Activated naive CD4-positive, alpha-beta T cell treated with anti-CD3 and anti-CD28 coated beads, Interleukin-2, amount 50 U/mL, for 24 hours (primary cell): ENCODE measurements at regions not wholly inside any gene's neighbourhood (a gene's known extent, or its start where the extent isn't known, plus 50 kb on each side); places are given as distances from the start of the nearest gene placed in this dataset.
"Not testable (repeated sequence)": the region's sequence is repeated elsewhere in the genome, so short reads cannot be mapped to it uniquely, and the experiment has no call there.

Source experiments
- H3K27ac Mint-ChIP-seq: one replicate; pipeline ENCODE4 v1.8.0; 2021; ENCODE audit warnings: mild to moderate bottlenecking, mixed read lengths
- H3K27me3 Mint-ChIP-seq: one replicate; pipeline ENCODE4 v1.8.0; 2021; ENCODE audit warnings: mixed read lengths
- H3K36me3 Mint-ChIP-seq: one replicate; pipeline ENCODE4 v1.8.0; 2021; ENCODE audit warnings: mixed read lengths
- H3K4me1 Mint-ChIP-seq: one replicate; pipeline ENCODE4 v1.8.0; 2021; ENCODE audit warnings: mixed read lengths
- H3K4me3 Mint-ChIP-seq: one replicate; pipeline ENCODE4 v1.8.0; 2021; ENCODE audit warnings: mild to moderate bottlenecking, mixed read lengths
- H3K9me3 Mint-ChIP-seq: one replicate; pipeline ENCODE4 v1.8.0; 2021; ENCODE audit warnings: mixed read lengths

DNA sequence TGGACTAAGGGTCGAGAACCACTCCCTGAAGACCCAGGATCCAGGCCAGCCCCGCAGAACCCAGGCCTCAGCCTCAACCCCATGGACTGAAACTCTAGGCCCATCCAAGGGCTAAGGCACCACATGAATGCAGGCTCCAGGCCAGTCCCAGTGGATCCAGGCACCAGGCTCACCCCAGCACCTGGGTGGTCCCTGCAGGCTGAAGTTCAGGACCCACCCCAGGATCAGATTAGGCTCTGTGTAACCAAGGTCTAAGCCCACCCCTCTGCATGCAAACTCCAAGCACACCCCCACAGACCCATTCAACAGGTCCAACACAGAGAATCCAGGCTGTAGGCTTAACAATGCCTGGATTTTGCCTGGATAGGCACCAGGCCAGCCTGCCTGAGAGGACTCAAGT is 1876.2 kb downstream of the PCDH9 start:
- H3K27ac Mint-ChIP-seq, result no peak overlapping the region

DNA sequence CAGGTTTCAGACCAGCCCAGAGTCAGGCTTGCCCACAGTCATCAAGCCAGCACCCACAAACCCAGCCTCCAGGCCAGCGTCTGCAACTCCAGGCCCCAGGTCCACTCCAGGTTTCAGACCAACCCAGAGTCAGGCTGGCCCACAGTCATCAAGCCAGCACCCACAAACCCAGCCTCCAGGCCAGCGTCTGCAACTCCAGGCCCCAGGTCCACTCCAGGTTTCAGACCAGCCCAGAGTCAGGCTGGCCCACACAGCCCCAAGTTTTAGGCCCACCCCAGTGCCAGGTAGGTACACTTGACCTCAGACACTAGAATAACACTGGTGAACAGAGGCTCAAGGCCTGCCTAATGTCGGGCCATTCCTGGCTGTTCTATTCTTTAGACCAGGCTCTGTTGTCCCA is 1877.0 kb downstream of the PCDH9 start:
- H3K4me3 Mint-ChIP-seq, H3K27ac Mint-ChIP-seq, H3K9me3 Mint-ChIP-seq, H3K27me3 Mint-ChIP-seq, H3K36me3 Mint-ChIP-seq, H3K4me1 Mint-ChIP-seq: not testable (repeated sequence)

More for the DNA sequence above, 1876.2 kb downstream of the PCDH9 start:
- peaks cover 14% of the 10 kb centered on the region for H3K9me3 Mint-ChIP-seq
- H3K27me3 Mint-ChIP-seq, result no peaks in the 10 kb centered on the region
- H3K4me3 Mint-ChIP-seq, result no peak overlapping the region
- H3K36me3 Mint-ChIP-seq, result no peaks in the 10 kb centered on the region
- H3K4me1 Mint-ChIP-seq, result no peaks in the 10 kb centered on the region

DNA sequence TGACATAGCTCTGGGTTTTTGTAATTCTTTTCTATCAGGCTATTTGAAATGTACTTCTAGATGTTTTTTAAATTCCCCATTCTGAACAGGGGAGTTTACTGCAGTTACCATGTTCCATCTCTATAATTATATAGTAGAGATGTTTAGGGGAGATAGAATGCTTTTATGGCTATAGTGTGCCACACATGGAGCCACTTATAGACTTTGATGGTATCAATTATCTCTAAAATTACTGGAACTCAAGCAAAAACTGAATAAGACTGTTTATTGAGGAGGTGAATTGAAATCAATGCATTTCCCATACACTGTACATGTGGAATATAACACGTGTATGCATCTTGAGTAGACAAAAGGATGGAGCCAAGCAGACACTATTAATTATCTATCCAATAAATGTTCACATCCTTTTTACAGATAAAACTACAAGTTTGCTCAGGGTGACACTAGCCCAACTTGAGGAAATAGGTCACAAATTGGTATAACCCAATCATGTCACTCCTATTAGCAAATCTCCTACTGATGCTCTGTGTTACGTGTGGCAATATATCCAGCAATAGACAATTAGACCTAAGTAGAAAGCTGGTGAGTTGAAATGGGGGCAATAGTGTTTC is 1882.6 kb downstream of the PCDH9 start:
- no peak overlapping the region for H3K4me3 Mint-ChIP-seq
- H3K4me1 Mint-ChIP-seq, result no peaks in the 10 kb centered on the region
- peaks cover 14% of the 10 kb centered on the region for H3K9me3 Mint-ChIP-seq
- H3K27me3 Mint-ChIP-seq, result no peaks in the 10 kb centered on the region
- H3K27ac Mint-ChIP-seq, result no peak overlapping the region
- H3K36me3 Mint-ChIP-seq, result no peaks in the 10 kb centered on the region

DNA sequence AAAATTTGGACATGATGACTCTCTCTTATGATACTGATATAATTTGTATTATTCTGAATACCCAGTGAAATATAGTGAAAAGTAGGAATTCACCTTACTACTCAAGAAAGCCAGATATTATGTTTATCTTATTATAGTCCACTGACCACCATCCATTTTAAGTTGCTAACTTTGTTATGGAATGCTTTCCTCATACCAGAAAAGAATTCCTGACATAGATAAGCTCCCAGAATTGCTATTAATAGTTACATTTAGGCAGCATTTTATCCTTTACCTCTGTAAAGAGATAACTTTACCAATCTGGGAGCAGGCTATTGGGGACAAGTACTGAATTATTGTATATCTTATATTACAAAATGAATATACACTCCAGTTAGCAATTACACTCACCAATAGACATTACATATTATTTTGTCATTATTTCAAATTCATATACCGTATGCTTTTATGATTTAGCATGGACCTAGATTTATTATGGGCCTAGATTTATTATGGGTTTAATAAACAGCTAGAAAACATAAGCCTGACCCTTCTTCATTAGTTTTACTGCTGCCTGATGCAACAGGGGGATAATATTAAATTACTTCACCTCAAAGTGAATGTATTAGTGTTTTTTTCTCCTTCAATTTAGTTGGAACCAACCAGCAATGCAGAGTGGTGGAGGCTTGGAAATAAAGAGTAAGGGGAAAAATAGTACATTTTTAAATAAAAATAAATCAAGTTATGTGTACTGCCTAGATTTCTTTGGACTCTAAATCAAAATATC is 1886.1 kb downstream of the PCDH9 start:
- Mint-ChIP-seq H3K27ac (no peak overlapping the region), H3K4me3 (no peak overlapping the region), H3K9me3 (peaks cover 19% of the 10 kb centered on the region), H3K4me1 (no peaks in the 10 kb centered on the region), H3K27me3 (no peaks in the 10 kb centered on the region), H3K36me3 (no peaks in the 10 kb centered on the region)

DNA sequence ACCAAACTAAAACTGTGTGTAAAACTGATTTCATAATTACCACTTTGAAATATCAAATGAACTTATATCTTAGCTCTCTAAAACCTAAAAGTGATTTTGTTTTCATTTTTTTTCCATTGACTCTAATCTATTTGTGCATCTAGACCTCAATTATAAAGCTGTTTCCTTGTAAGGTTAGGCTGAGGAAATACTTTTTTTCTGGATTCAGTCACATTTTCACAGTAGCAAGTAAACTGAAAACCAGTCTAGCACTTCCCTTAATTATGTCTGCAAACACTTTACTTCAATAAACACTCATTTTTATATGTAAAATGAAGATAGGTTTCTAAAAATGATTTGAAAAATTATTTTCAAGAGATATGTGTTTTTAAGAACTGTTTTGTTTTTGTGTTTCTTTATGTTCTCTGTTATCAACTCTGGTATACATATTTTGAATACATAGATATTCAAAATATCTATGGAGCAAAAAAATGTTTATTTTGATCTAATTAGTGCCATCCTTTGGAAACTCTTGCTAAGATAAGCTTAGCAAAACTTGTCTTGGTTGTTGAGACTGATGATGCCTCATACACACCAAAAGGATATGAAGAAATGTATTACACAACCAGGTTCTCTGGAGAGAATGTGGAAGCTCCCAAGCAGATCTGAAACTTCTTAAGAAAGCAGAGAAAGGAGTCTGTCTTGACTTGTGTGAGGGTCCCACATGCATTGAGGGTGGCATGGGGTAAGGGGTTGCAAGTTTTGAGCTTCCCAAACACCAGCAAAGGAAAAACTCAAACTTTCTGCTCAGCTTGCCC is 1887.4 kb downstream of the PCDH9 start:
- Mint-ChIP-seq H3K36me3 (no peaks in the 10 kb centered on the region), H3K4me1 (no peaks in the 10 kb centered on the region), H3K27me3 (no peaks in the 10 kb centered on the region), H3K4me3 (no peak overlapping the region), H3K9me3 (peaks cover 19% of the 10 kb centered on the region), H3K27ac (peak overlapping the region; percentile 48)

DNA sequence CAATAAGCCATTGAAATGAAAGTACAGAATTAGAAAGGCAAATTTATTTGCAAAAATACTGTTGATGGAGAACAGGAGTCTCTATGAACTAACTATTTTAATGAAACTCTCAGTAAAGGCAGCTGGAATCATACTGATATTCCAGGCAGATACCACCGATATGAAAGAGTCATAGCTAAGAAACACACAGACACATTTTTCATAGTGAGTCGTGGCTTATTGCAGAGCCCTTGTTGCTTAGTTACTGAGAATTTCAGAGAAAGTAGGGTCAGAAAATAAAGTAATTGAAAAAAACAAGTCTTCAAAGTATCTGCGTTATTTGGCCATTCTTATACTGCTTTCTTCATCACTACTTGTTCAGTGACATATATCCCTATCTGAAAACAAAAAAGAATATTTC is 1890.9 kb downstream of the PCDH9 start:
- Mint-ChIP-seq H3K36me3 (no peaks in the 10 kb centered on the region), H3K4me1 (no peaks in the 10 kb centered on the region), H3K27me3 (no peaks in the 10 kb centered on the region), H3K9me3 (peaks cover 11% of the 10 kb centered on the region), H3K4me3 (no peak overlapping the region), H3K27ac (no peak overlapping the region)

DNA sequence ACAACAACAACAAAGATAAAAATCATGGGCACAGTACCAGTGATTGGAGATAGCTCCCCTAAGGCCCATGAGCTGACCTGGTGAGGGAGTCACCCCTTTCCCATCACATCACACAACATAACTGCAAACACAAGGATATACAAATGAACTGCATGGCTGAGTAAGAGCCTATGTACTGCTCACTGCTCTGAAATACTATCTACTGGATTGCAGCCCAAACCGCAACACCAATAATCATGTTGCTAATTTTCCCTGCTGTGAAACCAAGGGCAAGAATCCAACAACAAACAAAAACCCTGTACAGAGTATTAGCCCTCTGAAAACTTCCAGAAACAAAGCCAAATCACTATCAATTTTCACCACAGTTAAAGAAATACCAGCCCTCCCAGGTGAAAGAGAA is 1893.2 kb downstream of the PCDH9 start:
- H3K36me3 Mint-ChIP-seq, result no peaks in the 10 kb centered on the region
- H3K9me3 Mint-ChIP-seq, result peaks cover 12% of the 10 kb centered on the region
- H3K27ac Mint-ChIP-seq, result no peak overlapping the region
- H3K4me1 Mint-ChIP-seq, result no peaks in the 10 kb centered on the region
- no peaks in the 10 kb centered on the region for H3K27me3 Mint-ChIP-seq
- H3K4me3 Mint-ChIP-seq, result no peak overlapping the region

DNA sequence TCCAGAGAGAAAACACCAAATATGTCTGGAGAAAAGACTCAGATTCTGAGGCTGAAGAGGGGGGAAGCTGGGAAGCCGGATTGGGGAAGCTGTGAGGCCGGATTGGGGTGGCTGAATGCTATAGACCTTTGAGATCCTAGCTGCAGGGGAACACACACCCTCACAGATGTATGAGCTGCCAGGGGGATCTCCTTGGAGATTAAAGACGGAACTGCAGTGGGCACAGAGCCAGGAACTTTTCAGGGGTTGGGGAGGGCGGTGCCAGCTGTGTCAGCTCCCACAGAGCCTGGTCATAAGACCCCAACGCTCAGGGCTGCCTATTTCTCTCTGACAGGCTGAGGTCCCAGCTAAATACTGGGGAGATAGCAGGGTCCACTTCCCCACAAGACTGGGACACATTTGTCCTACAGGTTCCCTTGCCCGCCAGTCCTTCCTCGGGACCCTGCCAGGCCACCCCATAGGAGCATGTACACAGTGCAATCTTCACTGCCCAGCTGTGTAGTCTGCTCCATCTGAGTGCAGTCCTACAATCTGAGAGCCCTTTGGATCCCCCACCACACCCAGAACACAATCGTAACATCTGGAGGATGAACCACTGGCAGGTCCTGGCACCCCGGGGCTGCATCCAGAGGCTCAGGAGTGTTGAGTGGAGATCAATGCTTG is 1893.9 kb downstream of the PCDH9 start:
- H3K9me3 Mint-ChIP-seq, result peaks cover 12% of the 10 kb centered on the region
- H3K4me1 Mint-ChIP-seq, result no peaks in the 10 kb centered on the region
- no peaks in the 10 kb centered on the region for H3K36me3 Mint-ChIP-seq
- no peak overlapping the region for H3K27ac Mint-ChIP-seq
- no peaks in the 10 kb centered on the region for H3K27me3 Mint-ChIP-seq
- H3K4me3 Mint-ChIP-seq, result no peak overlapping the region

DNA sequence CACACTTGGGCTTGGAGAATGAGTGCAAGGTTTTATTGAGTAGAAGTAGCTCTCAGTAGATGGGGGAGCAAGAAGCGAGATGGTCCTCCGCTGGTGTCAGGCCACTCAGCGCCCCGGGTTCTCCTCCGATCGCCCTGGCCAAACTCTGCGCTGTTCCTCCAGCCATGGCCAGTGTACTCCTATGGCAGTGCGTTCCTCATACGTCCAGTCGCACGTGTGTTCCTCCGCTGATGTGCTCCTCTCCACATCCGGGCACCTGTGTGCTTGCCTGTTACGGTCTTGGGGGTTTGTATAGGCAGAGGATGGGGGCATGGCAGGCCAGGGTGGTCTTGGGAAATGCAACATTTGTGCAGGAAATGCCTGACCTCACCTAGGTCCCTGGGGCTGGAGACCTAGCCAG is 1899.4 kb downstream of the PCDH9 start:
- Mint-ChIP-seq H3K9me3 (peaks cover 7% of the 10 kb centered on the region), H3K4me1 (no peaks in the 10 kb centered on the region), H3K4me3 (no peak overlapping the region), H3K27me3 (no peaks in the 10 kb centered on the region), H3K36me3 (no peaks in the 10 kb centered on the region), H3K27ac (no peak overlapping the region)

DNA sequence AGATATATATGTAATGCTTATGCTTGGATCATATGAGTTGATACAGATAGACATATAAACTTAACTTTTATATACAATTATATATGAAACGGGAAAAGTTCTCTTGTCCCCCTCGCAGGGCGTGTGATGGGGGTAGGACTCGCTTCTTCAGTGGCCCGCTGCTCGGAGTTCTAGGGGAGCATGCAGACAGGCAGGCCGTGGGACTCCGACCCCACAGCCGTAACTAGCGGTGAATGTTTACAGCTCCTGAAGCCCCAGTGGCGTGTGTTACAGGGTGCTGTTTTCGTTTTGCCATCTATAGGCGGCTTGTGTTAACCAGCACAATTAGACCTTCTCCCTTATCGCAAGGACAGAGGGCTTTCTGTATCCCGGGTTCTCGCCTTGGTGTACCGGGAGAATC is 1899.8 kb downstream of the PCDH9 start:
- Mint-ChIP-seq H3K27ac (no peak overlapping the region), H3K4me3 (no peak overlapping the region), H3K4me1 (no peaks in the 10 kb centered on the region), H3K36me3 (no peaks in the 10 kb centered on the region), H3K27me3 (no peaks in the 10 kb centered on the region), H3K9me3 (peaks cover 7% of the 10 kb centered on the region)

DNA sequence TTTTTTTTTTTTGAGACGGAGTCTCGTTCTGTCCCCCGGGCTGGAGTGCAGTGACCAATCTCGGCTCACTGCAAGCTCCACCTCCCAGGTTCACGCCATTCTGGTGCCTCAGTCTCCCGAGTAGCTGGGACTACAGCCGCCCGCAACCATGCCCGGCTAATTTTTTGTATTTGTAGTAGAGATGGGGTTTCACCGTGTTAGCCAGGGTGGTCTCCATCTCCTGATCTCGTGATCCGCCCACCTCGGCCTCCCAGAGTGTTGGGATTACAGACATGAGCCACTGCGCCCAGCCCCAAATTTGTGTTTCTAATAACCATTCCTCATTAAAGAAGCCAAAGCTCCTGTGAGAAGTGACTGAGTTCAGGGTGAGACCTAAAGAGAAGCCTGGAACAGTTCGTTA is 1906.9 kb downstream of the PCDH9 start:
- not testable (repeated sequence) for H3K9me3 Mint-ChIP-seq, H3K4me1 Mint-ChIP-seq, H3K4me3 Mint-ChIP-seq, H3K36me3 Mint-ChIP-seq, H3K27ac Mint-ChIP-seq, H3K27me3 Mint-ChIP-seq

DNA sequence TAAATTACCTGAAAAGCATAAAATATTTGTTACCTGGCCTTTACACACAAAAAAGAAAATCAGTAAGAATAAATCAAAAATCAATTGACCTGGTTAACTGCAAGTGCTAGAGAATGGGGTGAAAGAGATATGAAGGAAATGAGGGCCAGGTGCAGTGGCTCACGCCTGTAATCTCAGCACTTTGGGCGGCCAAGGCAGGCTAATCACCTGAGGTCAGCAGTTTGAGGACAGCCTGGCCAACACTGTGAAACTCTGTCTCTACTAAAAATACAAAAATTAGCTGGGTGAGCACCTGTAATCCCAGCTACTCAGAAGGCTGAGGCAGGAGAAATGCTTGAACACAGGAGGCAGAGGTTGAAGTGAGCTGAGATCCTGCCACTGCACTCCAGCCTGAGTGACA is 1908.7 kb downstream of the PCDH9 start:
- not testable (repeated sequence) for H3K27ac Mint-ChIP-seq, H3K9me3 Mint-ChIP-seq, H3K4me1 Mint-ChIP-seq, H3K36me3 Mint-ChIP-seq, H3K4me3 Mint-ChIP-seq, H3K27me3 Mint-ChIP-seq

DNA sequence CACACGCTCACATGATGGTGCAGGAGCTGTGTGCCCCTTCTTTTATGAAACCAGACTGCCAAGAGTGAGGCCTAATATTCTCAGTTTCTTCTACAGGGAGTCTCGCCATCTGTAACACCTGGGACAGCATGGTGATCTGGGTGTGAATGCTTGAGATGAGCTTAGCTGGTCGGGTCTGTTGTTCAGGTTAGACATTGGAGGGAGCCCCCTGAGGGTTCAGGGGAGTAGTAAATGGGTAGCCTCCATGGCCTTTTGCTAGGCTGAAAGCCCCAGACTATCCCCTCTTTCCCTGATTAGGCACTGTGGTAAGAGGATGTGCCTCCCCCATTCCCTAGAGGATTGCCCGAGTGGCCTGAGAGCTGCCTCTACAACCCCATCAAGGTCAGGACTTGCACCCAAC is 1916.1 kb downstream of the PCDH9 start:
- Mint-ChIP-seq H3K27me3 (no peaks in the 10 kb centered on the region), H3K4me1 (no peaks in the 10 kb centered on the region), H3K36me3 (no peaks in the 10 kb centered on the region), H3K9me3 (peaks cover 10% of the 10 kb centered on the region), H3K27ac (no peak overlapping the region), H3K4me3 (no peak overlapping the region)

DNA sequence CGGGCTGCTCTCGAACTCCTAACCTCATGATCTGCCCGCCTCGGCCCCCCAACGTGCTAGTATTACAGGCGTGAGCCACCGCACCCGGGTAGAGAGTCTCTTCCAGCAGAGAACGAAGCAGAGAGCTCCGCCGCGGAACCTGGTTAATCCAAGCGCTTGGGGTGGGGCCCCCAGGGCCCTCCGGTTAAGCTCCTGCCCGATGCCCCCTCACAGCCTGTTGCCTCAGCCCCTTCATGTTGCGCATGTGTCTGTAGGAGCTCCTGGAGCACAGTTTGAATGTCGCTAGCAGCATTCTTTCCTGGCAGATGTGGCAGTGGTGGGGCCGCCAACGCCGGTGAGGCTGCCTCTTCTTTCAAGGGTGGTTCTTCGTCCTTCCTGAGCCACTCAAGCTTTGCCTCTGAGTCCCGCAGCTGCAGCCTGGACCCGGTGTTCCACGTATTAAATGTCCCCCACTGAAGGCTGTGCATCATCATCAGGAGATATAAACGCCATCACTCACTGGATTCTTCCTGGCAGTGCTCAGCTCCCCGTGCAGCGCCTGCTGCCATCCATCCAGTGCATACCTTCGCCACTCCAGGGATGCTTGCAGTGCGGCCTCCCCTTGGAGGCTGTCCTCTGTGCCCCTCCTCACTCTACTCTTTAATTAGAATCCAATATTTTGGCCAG is 1919.3 kb downstream of the PCDH9 start:
- no peak overlapping the region for H3K27ac Mint-ChIP-seq
- H3K9me3 Mint-ChIP-seq, result peaks cover 10% of the 10 kb centered on the region
- H3K4me3 Mint-ChIP-seq, result no peak overlapping the region
- H3K4me1 Mint-ChIP-seq, result no peaks in the 10 kb centered on the region
- H3K36me3 Mint-ChIP-seq, result no peaks in the 10 kb centered on the region
- H3K27me3 Mint-ChIP-seq, result no peaks in the 10 kb centered on the region

DNA sequence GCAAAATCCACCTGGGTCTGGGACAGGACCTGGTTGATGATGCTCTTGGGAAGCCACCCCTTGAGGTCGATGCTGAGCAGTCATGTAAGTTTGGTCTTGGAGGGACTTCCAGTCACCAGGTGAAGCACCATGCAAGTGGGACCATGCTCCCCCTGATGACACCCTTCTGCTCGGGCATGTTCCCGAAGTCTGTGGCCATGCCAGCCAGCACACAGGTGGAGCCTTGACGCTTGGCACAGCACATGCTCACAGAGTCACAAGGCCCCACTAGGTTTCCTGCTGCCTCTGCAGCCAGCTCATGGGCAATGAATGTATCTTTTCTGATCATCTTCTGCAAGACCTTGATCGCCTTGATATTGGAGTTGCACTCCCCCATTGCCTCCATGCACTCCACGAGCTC is 1920.2 kb downstream of the PCDH9 start:
- H3K9me3 Mint-ChIP-seq, result peaks cover 6% of the 10 kb centered on the region
- no peak overlapping the region for H3K4me3 Mint-ChIP-seq
- H3K36me3 Mint-ChIP-seq, result no peaks in the 10 kb centered on the region
- no peak overlapping the region for H3K27ac Mint-ChIP-seq
- no peaks in the 10 kb centered on the region for H3K4me1 Mint-ChIP-seq
- no peaks in the 10 kb centered on the region for H3K27me3 Mint-ChIP-seq
